HG03342 (cell line): ENCODE measurements at regions not wholly inside any gene's neighbourhood (a gene's known extent, or its start where the extent isn't known, plus 50 kb on each side); places are given as distances from the start of the nearest gene placed in this dataset.
"Not testable (repeated sequence)": the region's sequence is repeated elsewhere in the genome, so short reads cannot be mapped to it uniquely, and the experiment has no call there.

ENCODE experiments used
- ATAC-seq: cut with Tn5 transposase; IDR thresholded peaks from one replicate; pipeline ENCODE4 v1.9.1; 2021; ENCODE audit warnings: mild to moderate bottlenecking, moderate library complexity; ENCODE audit not compliant: unreplicated experiment

- ATAC-seq, result no peak
Observed at GRCh38 chr16:59067205-59067604, 333.1 kb upstream of the GOT2 start.

- no peak for ATAC-seq
Observed at GRCh38 chr16:59060207-59060606, 326.1 kb upstream of the GOT2 start.

- ATAC-seq, result no peak
Observed at GRCh38 chr16:59058250-59058649, 324.1 kb upstream of the GOT2 start.

GRCh38 chr16:59053911-59054310 is 319.8 kb upstream of the GOT2 start:
- no peak for ATAC-seq

GRCh38 chr16:59052231-59052630 is 318.1 kb upstream of the GOT2 start:
- ATAC-seq, result no peak

- ATAC-seq, result no peak
Observed at GRCh38 chr16:59048876-59049275, 314.8 kb upstream of the GOT2 start.

- no peak for ATAC-seq
Observed at GRCh38 chr16:59047114-59047513, 313.0 kb upstream of the GOT2 start.

GRCh38 chr16:59046335-59046734 is 312.2 kb upstream of the GOT2 start:
- ATAC-seq, result no peak

GRCh38 chr16:59045501-59045900 is 311.4 kb upstream of the GOT2 start:
- no peak for ATAC-seq

GRCh38 chr16:59044616-59045015 is 310.5 kb upstream of the GOT2 start:
- no peak for ATAC-seq

- no peak for ATAC-seq
Observed at GRCh38 chr16:59042301-59042700, 308.2 kb upstream of the GOT2 start.

- no peak for ATAC-seq
Observed at GRCh38 chr16:59039066-59039720, 305.1 kb upstream of the GOT2 start.

GRCh38 chr16:59030923-59031485 is 296.9 kb upstream of the GOT2 start:
- ATAC-seq, result no peak

GRCh38 chr16:59021751-59022150 is 287.6 kb upstream of the GOT2 start:
- no peak for ATAC-seq

GRCh38 chr16:59013930-59014329 is 279.8 kb upstream of the GOT2 start:
- ATAC-seq, result no peak

GRCh38 chr16:58999762-59000161 is 265.6 kb upstream of the GOT2 start:
- no peak for ATAC-seq

GRCh38 chr16:58992755-58993154 is 258.6 kb upstream of the GOT2 start:
- not testable (repeated sequence) for ATAC-seq

- ATAC-seq, result not testable (repeated sequence)
Observed at GRCh38 chr16:58983181-58983965, 249.3 kb upstream of the GOT2 start.

- ATAC-seq, result peak; percentile 83
Observed at GRCh38 chr16:58970775-58971174, 236.7 kb upstream of the GOT2 start.

- ATAC-seq, result no peak
Observed at GRCh38 chr16:58963479-58963878, 229.4 kb upstream of the GOT2 start.

GRCh38 chr16:58962811-58963210 is 228.7 kb upstream of the GOT2 start:
- no peak for ATAC-seq

GRCh38 chr16:58960484-58960883 is 226.4 kb upstream of the GOT2 start:
- ATAC-seq, result no peak
